DOHH2 (cell line): ENCODE measurements at regions not wholly inside any gene's neighbourhood (a gene's known extent, or its start where the extent isn't known, plus 50 kb on each side); places are given as distances from the start of the nearest gene placed in this dataset.

ENCODE experiments used
- CTCF ChIP-seq: fragments of 200-600 bp; sonication (generic); IDR thresholded peaks from one replicate; pipeline ENCODE4 v1.5.1; 2014; ENCODE audit warnings: antibody characterized with exemption, mild to moderate bottlenecking, low read depth, low read length; ENCODE audit not compliant: poor library complexity, severe bottlenecking
- EZH2phosphoT487 ChIP-seq: fragments of 200-600 bp; sonication (generic); IDR thresholded peaks from 2 replicates; pipeline ENCODE4 v1.6.1; 2017; ENCODE audit warnings: borderline replicate concordance, mild to moderate bottlenecking, antibody characterized with exemption, low read length, moderate library complexity, mixed read lengths

DNA sequence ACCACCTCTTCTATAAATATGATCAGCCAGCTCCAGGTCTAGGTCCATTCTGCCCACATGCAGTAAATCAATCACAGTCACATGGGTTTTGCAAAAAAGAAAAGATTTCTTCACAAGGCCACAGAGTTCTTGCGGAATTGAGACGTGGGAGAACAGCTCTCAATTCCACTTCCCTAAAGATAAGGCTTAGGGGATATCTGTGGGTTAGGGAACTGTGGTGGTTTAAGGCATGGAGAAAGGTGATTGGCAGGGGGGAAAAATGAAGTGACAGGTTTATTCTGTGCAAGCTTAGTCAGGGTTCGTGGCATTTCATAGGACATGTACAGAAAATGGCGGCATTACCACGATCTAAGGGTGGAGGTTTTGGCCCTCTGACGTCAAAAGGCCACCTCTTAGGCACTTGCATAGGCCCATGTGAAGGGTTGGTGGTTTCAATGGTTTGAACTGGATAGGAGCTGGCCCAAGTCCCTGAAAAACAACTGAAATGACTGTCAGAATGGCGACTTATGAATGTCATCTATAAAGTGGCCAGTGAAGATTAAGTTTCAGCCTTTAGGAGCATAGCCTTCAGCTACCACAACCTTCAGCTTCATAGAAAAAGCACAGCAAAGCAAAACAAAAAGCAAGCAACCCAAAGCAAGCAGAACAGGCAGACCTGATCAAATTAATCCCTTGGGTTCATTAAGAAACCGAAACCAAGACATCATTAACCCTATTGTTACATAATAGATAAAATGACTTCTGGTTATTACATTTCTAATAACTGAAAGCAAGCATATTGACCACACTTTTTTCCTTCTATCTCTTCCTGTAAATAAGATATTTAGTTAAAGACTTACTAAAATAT, 289.8 kb upstream of the SFRP2 start:
- TF ChIP-seq CTCF (no peak), EZH2phosphoT487 (no peak)
